HL-60 (cell line): ENCODE measurements at regions not wholly inside any gene's neighbourhood (a gene's known extent, or its start where the extent isn't known, plus 50 kb on each side); places are given as distances from the start of the nearest gene placed in this dataset.

Experiments used
- GABPA ChIP-seq: IDR thresholded peaks from 2 replicates; pipeline ENCODE4 v1.6.1; 2012; ENCODE audit warnings: low read depth
- POLR2AphosphoS5 ChIP-seq: IDR thresholded peaks from 2 replicates; pipeline ENCODE4 v1.6.1; 2012; ENCODE audit warnings: low read depth
- REST ChIP-seq: IDR thresholded peaks from 2 replicates; pipeline ENCODE4 v1.6.1; 2012; ENCODE audit warnings: low read depth; ENCODE audit not compliant: insufficient replicate concordance
- SPI1 ChIP-seq: IDR thresholded peaks from 2 replicates; pipeline ENCODE4 v1.6.1; 2012; ENCODE audit warnings: low read depth, mild to moderate bottlenecking, borderline replicate concordance
- TF ChIP-seq, protein P1 (sequence below): IDR thresholded peaks from one replicate; pipeline ENCODE4 v1.5.1; 2011; ENCODE audit warnings: low read length, control low read depth, inconsistent platforms; ENCODE audit not compliant: insufficient read depth

- TF ChIP-seq, protein P1, sequence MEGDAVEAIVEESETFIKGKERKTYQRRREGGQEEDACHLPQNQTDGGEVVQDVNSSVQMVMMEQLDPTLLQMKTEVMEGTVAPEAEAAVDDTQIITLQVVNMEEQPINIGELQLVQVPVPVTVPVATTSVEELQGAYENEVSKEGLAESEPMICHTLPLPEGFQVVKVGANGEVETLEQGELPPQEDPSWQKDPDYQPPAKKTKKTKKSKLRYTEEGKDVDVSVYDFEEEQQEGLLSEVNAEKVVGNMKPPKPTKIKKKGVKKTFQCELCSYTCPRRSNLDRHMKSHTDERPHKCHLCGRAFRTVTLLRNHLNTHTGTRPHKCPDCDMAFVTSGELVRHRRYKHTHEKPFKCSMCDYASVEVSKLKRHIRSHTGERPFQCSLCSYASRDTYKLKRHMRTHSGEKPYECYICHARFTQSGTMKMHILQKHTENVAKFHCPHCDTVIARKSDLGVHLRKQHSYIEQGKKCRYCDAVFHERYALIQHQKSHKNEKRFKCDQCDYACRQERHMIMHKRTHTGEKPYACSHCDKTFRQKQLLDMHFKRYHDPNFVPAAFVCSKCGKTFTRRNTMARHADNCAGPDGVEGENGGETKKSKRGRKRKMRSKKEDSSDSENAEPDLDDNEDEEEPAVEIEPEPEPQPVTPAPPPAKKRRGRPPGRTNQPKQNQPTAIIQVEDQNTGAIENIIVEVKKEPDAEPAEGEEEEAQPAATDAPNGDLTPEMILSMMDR = no peak
- no peak for TF ChIP-seq SPI1
- no peak for TF ChIP-seq GABPA
- no peak for TF ChIP-seq POLR2AphosphoS5
- no peak for TF ChIP-seq REST
Measured at GRCh38 chr2:116915673-116916072, 898.8 kb upstream of the DDX18 start.
